OCI-LY3 (cell line): ENCODE measurements at regions not wholly inside any gene's neighbourhood (a gene's known extent, or its start where the extent isn't known, plus 50 kb on each side); places are given as distances from the start of the nearest gene placed in this dataset.

ENCODE experiments used
- H2AFZ ChIP-seq: fragments of 200-600, 300-600 bp; shearing (Covaris generic); 2 replicates; pipeline ENCODE4 v1.6.0; 2014; ENCODE audit warnings: antibody characterized with exemption, low read depth, low read length
- H3K27ac ChIP-seq: fragments of 200-600, 300-600 bp; sonication (generic); 2 replicates; pipeline ENCODE4 v1.5.1; 2014; ENCODE audit warnings: mild to moderate bottlenecking, low read length, moderate library complexity, mixed read lengths
- H3K27me3 ChIP-seq: fragments of 200-600, 300-600 bp; sonication (generic); 2 replicates; pipeline ENCODE4 v1.6.1; 2014; ENCODE audit warnings: low read depth, low read length, mixed read lengths
- H3K36me3 ChIP-seq: fragments of 200-600, 300-600 bp; sonication (generic); replicated peaks from 2 replicates; pipeline ENCODE3; 2014; ENCODE audit warnings: low read depth, low read length, mixed read lengths
- H3K4me1 ChIP-seq: fragments of 300-600, 200-600 bp; sonication (generic); 2 replicates; pipeline ENCODE4 v1.6.1; 2014; ENCODE audit warnings: low read length, mixed read lengths
- H3K4me2 ChIP-seq: fragments of 200-600, 300-600 bp; sonication (generic); 2 replicates; pipeline ENCODE4 v1.6.1; 2014; ENCODE audit warnings: low read length, mixed read lengths
- H3K4me3 ChIP-seq: fragments of 300-600, 200-600 bp; sonication (generic); 2 replicates; pipeline ENCODE4 v1.5.1; 2014; ENCODE audit warnings: antibody characterized with exemption, mild to moderate bottlenecking, low read length, moderate library complexity
- H3K79me2 ChIP-seq: fragments of 300-600, 200-600 bp; shearing (Covaris generic); 2 replicates; pipeline ENCODE4 v1.6.1; 2014; ENCODE audit warnings: mild to moderate bottlenecking, low read length, mixed read lengths
- H3K9ac ChIP-seq: fragments of 300-600, 200-600 bp; shearing (Covaris generic); 2 replicates; pipeline ENCODE4 v1.6.0; 2014; ENCODE audit warnings: mild to moderate bottlenecking, low read length, moderate library complexity
- H3K9me3 ChIP-seq: fragments of 200-600, 300-600 bp; shearing (Covaris generic); 2 replicates; pipeline ENCODE4 v1.6.1; 2014; ENCODE audit warnings: low read length, mixed read lengths; ENCODE audit not compliant: insufficient read depth
- H4K20me1 ChIP-seq: fragments of 200-600, 300-600 bp; sonication (generic); 2 replicates; pipeline ENCODE4 v1.6.1; 2016; ENCODE audit warnings: low read length, mixed read lengths; ENCODE audit not compliant: insufficient read depth
- EZH2phosphoT487 ChIP-seq: fragments of 200-600 bp; shearing (Covaris generic); IDR thresholded peaks from 2 replicates; pipeline ENCODE4 v1.6.1; 2018; ENCODE audit warnings: antibody characterized with exemption, mixed run types, low read depth
- TF ChIP-seq, protein P1 (sequence below): fragments of 200-600, 300-600 bp; sonication (generic); IDR thresholded peaks from 2 replicates; pipeline ENCODE4 v1.5.1; 2014; ENCODE audit warnings: antibody characterized with exemption, low read length, low read depth

DNA sequence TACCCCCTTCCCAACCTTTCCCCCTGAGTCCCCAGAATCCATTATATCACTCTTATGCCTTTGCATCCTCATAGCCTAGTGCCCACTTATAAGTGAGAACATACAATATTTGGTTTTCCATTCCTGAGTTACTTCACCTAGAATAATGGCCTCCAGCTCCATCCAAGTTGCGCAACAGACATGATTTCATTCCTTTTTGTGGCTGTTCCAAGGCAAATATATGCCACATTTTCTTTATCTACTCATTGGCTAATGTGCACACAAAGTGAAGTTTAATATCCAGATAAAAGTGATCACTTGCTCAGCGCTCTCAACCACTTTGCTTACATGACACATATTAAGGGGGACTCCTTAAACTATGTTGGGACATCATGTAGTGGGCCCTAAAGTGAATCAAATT lies 72.4 kb upstream of the TIAM1 start:
- H3K9me3 ChIP-seq: no peaks in the 10 kb centered on the region
- H3K4me1 ChIP-seq: no peaks in the 10 kb centered on the region
- H3K4me3 ChIP-seq: no peak overlapping the region
- H3K4me2 ChIP-seq: no peak overlapping the region
- no peak overlapping the region for H3K9ac ChIP-seq
- no peaks in the 10 kb centered on the region for H3K79me2 ChIP-seq
- H3K27ac ChIP-seq: no peak overlapping the region
- H3K27me3 ChIP-seq: no peaks in the 10 kb centered on the region
- no peak for TF ChIP-seq EZH2phosphoT487
- H4K20me1 ChIP-seq: no peaks in the 10 kb centered on the region
- H3K36me3 ChIP-seq: no peaks in the 10 kb centered on the region
- no peak overlapping the region for H2AFZ ChIP-seq

DNA sequence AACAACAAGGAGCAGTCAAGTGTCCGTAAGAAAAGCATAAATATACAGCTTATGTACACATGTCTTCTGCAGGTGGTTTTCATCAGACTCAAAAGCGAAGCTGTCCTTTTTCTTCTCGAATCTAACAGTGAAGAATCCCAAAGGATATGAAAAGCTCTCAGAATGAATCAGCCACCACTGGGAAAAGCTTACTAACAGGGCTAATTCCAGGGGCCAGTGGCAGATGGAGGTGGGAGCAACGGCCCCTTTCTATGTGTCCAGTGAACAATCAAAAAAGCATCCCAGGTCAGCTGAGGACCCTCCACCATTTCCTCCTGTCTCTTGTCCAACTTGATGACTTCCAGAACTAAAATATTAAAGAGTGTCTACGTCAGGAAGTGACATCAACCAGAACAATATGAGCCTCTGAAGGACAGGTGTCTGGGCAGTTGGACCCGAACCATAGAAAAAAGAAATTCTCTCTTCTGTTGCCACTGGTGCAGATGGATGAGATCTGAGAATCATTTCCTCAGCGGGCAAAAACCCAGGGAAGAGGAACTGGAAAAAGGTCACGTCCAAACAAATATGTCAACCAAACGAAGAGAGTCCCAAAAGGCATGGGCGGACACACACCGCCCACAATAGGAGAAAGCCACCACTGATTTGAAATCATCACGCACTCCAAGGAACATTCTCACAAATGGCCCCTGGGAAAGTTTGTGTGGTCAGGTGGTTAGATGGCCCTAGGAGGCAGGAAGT lies 70.4 kb upstream of the TIAM1 start:
- Histone ChIP-seq H3K27ac (no peak overlapping the region), H3K9me3 (no peaks in the 10 kb centered on the region), H3K4me1 (peaks cover 7% of the 10 kb centered on the region), H4K20me1 (no peaks in the 10 kb centered on the region), H3K4me2 (no peak overlapping the region), H3K27me3 (no peaks in the 10 kb centered on the region), H3K79me2 (no peaks in the 10 kb centered on the region), H3K4me3 (no peak overlapping the region), H2AFZ (no peak overlapping the region), H3K36me3 (no peaks in the 10 kb centered on the region), H3K9ac (no peak overlapping the region)
- TF ChIP-seq, protein P1, sequence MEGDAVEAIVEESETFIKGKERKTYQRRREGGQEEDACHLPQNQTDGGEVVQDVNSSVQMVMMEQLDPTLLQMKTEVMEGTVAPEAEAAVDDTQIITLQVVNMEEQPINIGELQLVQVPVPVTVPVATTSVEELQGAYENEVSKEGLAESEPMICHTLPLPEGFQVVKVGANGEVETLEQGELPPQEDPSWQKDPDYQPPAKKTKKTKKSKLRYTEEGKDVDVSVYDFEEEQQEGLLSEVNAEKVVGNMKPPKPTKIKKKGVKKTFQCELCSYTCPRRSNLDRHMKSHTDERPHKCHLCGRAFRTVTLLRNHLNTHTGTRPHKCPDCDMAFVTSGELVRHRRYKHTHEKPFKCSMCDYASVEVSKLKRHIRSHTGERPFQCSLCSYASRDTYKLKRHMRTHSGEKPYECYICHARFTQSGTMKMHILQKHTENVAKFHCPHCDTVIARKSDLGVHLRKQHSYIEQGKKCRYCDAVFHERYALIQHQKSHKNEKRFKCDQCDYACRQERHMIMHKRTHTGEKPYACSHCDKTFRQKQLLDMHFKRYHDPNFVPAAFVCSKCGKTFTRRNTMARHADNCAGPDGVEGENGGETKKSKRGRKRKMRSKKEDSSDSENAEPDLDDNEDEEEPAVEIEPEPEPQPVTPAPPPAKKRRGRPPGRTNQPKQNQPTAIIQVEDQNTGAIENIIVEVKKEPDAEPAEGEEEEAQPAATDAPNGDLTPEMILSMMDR: no peak
- TF ChIP-seq EZH2phosphoT487: no peak

GRCh38 chr21:31413698-31414097 lies 69.6 kb upstream of the TIAM1 start:
- Histone ChIP-seq H3K27me3 (no peaks in the 10 kb centered on the region), H3K79me2 (no peaks in the 10 kb centered on the region), H3K4me3 (no peak overlapping the region), H3K4me1 (peaks cover 7% of the 10 kb centered on the region), H3K27ac (no peak overlapping the region), H3K36me3 (no peaks in the 10 kb centered on the region), H3K4me2 (no peak overlapping the region), H3K9me3 (no peaks in the 10 kb centered on the region), H3K9ac (no peak overlapping the region), H2AFZ (no peak overlapping the region), H4K20me1 (no peaks in the 10 kb centered on the region)
- no peak for TF ChIP-seq EZH2phosphoT487
- TF ChIP-seq, protein P1: no peak

DNA sequence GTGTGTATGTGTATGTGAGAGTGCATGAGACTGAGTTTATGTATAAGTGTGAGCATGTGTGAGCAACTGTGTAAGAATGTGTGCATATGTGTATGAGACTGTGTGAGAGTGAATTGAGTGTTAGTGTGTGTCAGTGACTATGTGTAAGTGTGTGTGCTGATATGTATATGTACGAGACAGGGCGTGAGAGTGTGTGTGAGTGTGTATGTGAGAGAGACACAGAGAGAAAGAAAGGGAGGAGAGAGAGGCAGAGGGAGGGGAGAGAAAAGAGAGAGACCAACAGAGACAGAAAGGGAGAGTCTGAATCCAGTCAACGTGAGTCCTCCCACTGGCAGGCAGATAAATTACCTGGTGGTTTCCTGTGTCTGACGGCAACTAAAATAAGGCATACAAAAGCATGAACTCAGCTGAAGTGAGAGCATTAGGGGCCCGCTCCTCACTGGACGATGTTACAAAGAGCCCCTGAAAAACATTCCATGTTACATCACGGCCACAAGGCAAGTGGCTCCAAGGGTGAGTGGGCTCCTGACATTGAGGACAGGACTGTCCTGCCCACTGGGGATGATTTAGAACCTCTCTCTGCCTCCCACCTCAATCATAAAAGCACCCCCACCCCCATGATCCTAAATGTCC lies 66.6 kb upstream of the TIAM1 start:
- H3K27me3 ChIP-seq: no peaks in the 10 kb centered on the region
- no peak overlapping the region for H3K4me3 ChIP-seq
- no peaks in the 10 kb centered on the region for H3K79me2 ChIP-seq
- no peaks in the 10 kb centered on the region for H4K20me1 ChIP-seq
- peaks cover 7% of the 10 kb centered on the region for H3K4me1 ChIP-seq
- H3K9ac ChIP-seq: no peak overlapping the region
- H2AFZ ChIP-seq: peak overlapping the region; percentile 54; the same call in 1 of the 2 replicates
- TF ChIP-seq, protein P1: no peak
- no peak for TF ChIP-seq EZH2phosphoT487
- no peak overlapping the region for H3K27ac ChIP-seq
- peak overlapping the region; percentile 9; the same call in 1 of the 2 replicates for H3K4me2 ChIP-seq
- no peaks in the 10 kb centered on the region for H3K9me3 ChIP-seq
- H3K36me3 ChIP-seq: no peaks in the 10 kb centered on the region
